ENCODE measurements at regions not wholly inside any gene's neighbourhood (a gene's known extent, or its start where the extent isn't known, plus 50 kb on each side); places are given as distances from the start of the nearest gene placed in this dataset.

DNA sequence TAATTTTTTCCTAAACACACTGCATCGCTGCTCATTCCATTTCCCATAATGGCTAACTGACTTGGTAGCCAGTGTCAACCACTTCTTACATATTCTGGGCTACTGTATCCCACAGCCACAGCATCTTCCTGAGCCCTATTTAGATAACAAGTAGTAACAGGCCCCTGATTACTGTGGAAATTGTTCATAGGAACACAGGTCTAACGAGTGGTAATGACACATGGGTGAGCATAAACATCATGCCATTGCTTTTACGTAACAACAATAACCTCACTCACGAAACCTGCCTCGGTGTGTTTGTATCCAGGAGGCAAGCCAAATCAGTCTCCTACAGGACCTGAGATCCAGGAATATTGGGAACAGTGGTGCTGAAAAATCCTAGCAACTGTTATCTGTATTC is 438.6 kb downstream of the KLF5 start:
- TF ChIP-seq, protein P1, sequence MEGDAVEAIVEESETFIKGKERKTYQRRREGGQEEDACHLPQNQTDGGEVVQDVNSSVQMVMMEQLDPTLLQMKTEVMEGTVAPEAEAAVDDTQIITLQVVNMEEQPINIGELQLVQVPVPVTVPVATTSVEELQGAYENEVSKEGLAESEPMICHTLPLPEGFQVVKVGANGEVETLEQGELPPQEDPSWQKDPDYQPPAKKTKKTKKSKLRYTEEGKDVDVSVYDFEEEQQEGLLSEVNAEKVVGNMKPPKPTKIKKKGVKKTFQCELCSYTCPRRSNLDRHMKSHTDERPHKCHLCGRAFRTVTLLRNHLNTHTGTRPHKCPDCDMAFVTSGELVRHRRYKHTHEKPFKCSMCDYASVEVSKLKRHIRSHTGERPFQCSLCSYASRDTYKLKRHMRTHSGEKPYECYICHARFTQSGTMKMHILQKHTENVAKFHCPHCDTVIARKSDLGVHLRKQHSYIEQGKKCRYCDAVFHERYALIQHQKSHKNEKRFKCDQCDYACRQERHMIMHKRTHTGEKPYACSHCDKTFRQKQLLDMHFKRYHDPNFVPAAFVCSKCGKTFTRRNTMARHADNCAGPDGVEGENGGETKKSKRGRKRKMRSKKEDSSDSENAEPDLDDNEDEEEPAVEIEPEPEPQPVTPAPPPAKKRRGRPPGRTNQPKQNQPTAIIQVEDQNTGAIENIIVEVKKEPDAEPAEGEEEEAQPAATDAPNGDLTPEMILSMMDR (IDR thresholded peaks at IDR 0.05), result no peak
- TF ChIP-seq POLR2A (IDR thresholded peaks at IDR 0.05), result no peak
- TF ChIP-seq EP300 (IDR thresholded peaks at IDR 0.05), result no peak
